Inflammatory macrophage (primary cell): ENCODE measurements at regions not wholly inside any gene's neighbourhood (a gene's known extent, or its start where the extent isn't known, plus 50 kb on each side); places are given as distances from the start of the nearest gene placed in this dataset.
"Not testable (repeated sequence)": the region's sequence is repeated elsewhere in the genome, so short reads cannot be mapped to it uniquely, and the experiment has no call there.

Source experiments
- DNase-seq, 2 donors: peaks; one replicate each; pipeline ENCODE4 v3.0.0-alpha.2; 2020 to 2022

GRCh38 chr6:44049989-44050871 lies 77.0 kb downstream of the MRPL14 start:
- DNase-seq: no peak

GRCh38 chr6:44049163-44049988 lies 77.9 kb downstream of the MRPL14 start:
- DNase-seq: no peak

GRCh38 chr6:44048277-44048676 lies 79.0 kb downstream of the MRPL14 start:
- no peak for DNase-seq

DNA sequence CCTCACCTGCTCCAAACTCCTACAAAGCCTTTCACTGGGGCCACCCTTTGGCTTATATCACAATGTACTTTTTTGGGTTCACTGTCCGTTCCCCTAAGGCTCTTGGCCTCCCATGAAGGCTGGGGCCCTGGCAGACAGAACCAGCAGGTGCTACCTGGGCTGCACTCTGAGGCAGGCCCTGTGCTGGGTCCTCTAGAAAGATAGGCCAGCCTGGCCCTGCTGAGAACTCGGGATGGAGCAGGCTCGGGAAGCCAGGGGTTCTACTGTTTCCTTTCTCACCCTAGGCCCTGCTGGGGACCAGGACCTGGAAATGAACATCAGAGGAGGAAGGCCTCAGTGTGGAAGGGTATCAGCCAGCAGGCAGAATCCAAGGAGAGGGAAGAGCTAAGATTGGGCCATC lies 79.5 kb downstream of the MRPL14 start:
- DNase-seq: no peak

DNA sequence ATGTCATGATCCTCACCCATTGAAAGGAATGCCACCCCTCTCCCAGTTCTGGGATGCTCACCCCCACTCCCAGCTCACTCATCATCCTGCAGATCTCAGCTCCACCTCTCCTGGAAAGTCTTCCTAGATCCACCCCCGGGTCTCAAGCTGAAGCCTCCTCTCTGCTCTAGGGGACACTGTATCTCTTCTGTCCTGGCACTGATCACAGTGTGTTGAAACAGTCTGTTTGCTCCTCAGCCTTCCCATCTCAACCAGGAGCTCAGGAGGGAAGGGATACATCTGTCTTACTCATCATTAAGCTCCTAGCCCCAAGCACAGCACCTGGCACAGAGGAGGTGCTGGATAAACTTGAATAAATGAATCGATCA lies 80.1 kb downstream of the MRPL14 start:
- DNase-seq: no peak

- no peak for DNase-seq
Observed at GRCh38 chr6:44046516-44047178, 80.6 kb downstream of the MRPL14 start.

DNA sequence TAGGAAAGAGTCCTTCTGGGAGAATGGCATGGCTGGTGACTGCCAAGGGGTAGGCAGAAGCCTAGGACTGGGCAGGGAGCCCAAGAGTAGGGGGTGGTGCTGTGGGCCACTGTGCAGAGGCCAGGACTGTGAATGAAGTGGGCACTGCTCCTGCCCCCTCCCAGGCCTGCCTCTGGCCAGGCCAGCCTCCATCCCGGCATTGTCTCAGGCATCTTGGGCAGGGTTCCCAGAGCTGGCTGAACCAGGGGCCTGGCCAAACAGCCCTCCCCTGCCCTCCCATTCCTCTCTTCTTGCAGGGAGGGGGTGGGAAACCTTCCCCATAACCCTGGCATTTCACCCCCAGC lies 81.6 kb downstream of the MRPL14 start:
- no peak for DNase-seq

GRCh38 chr6:44044940-44045671 lies 82.1 kb downstream of the MRPL14 start:
- DNase-seq: no peak

DNA sequence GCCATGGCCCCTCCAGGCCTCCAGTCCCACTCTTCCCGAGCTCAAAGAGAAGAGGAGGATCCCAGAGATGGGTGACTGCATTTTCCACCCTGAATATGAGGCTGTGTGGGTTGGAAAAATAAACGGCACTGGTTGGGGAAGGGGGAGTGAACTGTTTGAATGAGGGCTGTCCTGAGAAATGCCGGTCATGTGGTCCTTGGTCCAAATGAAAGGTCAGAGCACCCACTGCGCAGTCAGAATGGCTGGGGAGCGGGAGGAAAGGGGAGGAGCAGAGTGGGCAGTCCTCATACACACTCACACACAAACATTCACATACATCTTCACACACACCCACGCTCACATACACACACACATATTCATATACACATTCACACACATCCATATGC lies 83.1 kb downstream of the MRPL14 start:
- no peak for DNase-seq

DNA sequence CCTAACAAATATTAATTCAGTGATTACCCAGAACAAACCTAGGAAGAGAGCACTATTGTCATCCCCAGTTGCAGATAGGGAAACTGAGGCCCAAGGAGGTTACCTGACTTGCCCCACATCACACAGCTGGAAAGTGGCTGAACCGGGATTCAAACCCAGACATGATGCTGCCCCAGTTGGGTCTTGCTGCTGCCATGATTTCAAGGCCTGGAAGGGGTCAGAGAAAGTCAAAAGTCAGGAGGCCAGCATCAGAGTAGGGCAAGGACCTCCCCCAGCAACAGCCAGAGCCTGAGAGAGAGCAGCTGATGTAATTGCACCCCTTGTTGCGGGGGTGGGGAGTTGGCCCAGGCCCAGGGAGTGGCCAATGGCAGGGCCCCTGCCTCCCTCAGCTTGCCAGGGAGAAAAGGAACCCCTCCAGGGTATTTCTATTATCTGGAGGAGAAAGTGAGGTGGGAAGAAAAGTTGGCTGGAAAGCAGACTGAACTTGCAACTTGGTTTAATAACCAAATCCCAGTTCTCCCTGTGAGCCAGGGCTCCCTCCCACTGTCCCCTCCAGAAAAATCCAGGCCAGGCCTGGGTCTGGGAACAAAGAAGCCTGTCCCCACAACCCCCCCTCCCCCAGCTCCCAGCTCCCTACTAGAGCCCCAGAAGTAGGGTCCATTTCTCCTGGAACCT lies 83.6 kb downstream of the MRPL14 start:
- DNase-seq: no peak

DNA sequence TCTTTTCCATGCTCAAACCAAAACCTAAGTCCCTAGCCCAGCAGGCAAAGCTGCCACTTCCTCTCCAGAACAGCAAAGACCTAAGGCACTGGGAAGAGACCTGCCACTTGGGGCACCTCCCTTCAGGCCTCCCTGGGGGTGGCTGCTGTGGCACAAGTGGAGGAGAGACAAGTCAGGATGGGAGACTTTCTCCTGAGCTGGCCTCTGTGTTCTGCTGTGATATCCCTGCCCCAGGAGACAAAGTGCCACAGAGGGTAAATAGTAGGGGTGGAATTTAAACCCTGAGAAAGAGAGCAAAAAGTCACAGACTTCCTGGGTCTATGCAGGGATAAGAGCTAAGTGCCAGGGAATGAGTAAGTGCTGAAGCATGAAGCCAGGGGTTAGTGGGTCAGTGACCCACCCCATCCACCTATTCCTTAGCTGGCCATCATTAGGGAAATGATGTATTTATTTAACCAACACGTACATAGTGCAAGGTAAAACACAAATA lies 84.2 kb downstream of the MRPL14 start:
- peak; percentile 21 to 56 for DNase-seq

- no peak for DNase-seq
Observed at GRCh38 chr6:44042261-44042988, 84.8 kb downstream of the MRPL14 start.

- DNase-seq: peak in 1 of 2 donors; percentile 56
Observed at GRCh38 chr6:44041461-44042260, 85.6 kb downstream of the MRPL14 start.

GRCh38 chr6:44040786-44041185 lies 86.5 kb downstream of the MRPL14 start:
- no peak for DNase-seq

- no peak for DNase-seq
Observed at GRCh38 chr6:44039839-44040350, 87.4 kb downstream of the MRPL14 start.

- no peak for DNase-seq
Observed at GRCh38 chr6:44039191-44039719, 88.0 kb downstream of the MRPL14 start.

- DNase-seq: no peak
Observed at GRCh38 chr6:44038543-44039065, 88.6 kb downstream of the MRPL14 start.

DNA sequence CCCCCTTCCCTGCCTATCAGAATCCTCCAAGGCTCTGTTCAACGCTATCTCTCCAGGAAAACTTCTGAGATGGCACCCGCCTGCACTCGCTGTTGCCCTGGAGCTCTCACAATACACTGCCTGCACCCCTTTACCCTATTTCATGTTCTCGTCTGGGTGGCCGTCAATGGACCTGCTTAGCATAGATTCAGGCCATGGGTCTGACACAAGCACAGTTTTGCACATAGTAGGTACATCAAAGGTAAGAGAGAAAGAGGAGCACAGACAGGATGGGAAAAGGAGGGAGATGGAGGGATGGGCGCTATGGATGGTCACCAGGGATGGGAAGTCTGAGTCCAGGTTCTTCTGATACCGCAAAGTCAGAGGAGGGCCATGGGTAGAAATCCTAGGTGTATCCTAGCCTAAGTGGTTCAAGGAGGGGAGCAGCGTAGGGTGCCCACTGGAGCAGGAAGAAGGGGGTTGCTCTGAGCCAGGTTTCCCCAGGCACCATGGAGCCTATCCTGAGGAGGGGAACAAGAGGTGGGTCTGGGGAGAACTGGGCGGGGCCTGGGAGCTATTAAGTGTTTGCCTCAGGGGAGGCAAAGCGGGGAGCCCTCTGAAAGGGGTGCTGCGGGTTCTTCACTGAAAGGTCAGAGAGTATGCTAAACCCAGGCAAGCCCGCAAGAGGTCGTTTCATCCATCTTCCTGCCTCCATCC lies 89.3 kb downstream of the MRPL14 start:
- DNase-seq: no peak

DNA sequence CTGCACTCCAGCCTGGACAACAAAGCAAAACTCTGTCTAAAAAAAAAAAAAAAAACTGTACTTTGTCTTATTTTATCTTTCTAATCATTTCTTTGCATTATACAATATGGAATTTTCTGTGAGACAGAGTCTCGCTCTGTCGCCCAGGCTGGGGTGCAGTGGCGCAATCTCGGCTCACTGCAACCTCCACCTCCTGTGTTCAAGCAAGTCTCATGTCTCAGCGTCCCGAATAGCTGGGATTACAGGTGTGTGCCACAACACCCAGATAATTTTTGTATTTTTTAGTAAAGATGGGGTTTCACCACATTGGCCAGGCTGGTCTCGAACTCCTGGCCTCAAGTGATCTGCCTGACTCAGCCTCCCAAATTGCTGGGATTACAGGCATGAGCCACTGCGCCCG lies 90.0 kb downstream of the MRPL14 start:
- not testable (repeated sequence) for DNase-seq
